Neural crest cell (in vitro differentiated cells): ENCODE measurements at regions not wholly inside any gene's neighbourhood (a gene's known extent, or its start where the extent isn't known, plus 50 kb on each side); places are given as distances from the start of the nearest gene placed in this dataset.
"Not testable (repeated sequence)": the region's sequence is repeated elsewhere in the genome, so short reads cannot be mapped to it uniquely, and the experiment has no call there.

Source experiments
- DNase-seq: peaks from one replicate; pipeline ENCODE4 v3.0.0; 2021; ENCODE audit warnings: low read depth, mixed read lengths, low spot score
- H3K27ac Mint-ChIP-seq: one replicate; pipeline ENCODE4 v1.8.0; 2021; ENCODE audit warnings: mild to moderate bottlenecking, mixed read lengths; ENCODE audit not compliant: unreplicated experiment
- H3K27me3 Mint-ChIP-seq: 2 replicates; pipeline ENCODE4 v1.8.0; 2021; ENCODE audit warnings: low read depth, mild to moderate bottlenecking, mixed read lengths
- H3K36me3 Mint-ChIP-seq: 2 replicates; pipeline ENCODE4 v1.8.0; 2021; ENCODE audit warnings: low read depth, mild to moderate bottlenecking, mixed read lengths
- H3K4me1 Mint-ChIP-seq: 2 replicates; pipeline ENCODE4 v1.8.0; 2021; ENCODE audit warnings: mixed read lengths
- H3K4me3 Mint-ChIP-seq: one replicate; pipeline ENCODE4 v1.8.0; 2021; ENCODE audit warnings: mild to moderate bottlenecking, mixed read lengths
- H3K9me3 Mint-ChIP-seq: 2 replicates; pipeline ENCODE4 v1.8.0; 2021; ENCODE audit warnings: mixed read lengths
- CTCF ChIP-seq: fragments of 200-600 bp; sonication (generic); conservative IDR thresholded peaks from 2 replicates; pipeline ENCODE4 v1.5.0; 2021; ENCODE audit warnings: antibody characterized with exemption, mild to moderate bottlenecking

DNA sequence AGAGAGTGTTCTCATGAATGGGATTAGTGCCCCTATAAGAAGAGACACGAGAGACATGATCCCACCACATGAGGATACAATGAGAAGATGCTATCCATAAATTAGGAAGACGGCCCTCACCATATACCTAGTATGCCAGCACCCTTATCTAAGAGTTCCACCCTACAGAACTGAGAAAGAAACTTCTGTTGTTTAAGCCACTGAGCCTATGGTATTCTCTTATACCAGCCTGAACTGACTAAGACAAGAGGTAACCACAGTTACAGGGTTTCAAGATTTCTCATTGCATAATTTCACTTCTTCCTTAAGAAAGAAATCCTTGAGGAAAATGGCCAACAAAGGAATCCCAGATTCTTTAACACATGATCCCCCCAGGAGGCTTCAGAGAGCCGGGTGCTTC, 412.4 kb downstream of the NTRK2 start:
- no peak overlapping the region for H3K4me3 Mint-ChIP-seq
- H3K4me1 Mint-ChIP-seq, result peaks cover 6% of the 10 kb centered on the region
- no peak overlapping the region for H3K27ac Mint-ChIP-seq
- no peak for TF ChIP-seq CTCF
- H3K27me3 Mint-ChIP-seq, result peaks cover 2% of the 10 kb centered on the region
- peaks cover 2% of the 10 kb centered on the region for H3K9me3 Mint-ChIP-seq
- no peak for DNase-seq
- H3K36me3 Mint-ChIP-seq, result peaks cover 4% of the 10 kb centered on the region

GRCh38 chr9:85079349-85079748, 409.8 kb downstream of the NTRK2 start:
- peaks cover 6% of the 10 kb centered on the region for H3K4me1 Mint-ChIP-seq
- no peak for DNase-seq

GRCh38 chr9:85077944-85078343, 408.4 kb downstream of the NTRK2 start:
- Mint-ChIP-seq H3K4me1 (peaks cover 6% of the 10 kb centered on the region), H3K9me3 (peaks cover 2% of the 10 kb centered on the region), H3K36me3 (peaks cover 5% of the 10 kb centered on the region), H3K27me3 (peaks cover 2% of the 10 kb centered on the region), H3K4me3 (no peak overlapping the region), H3K27ac (no peak overlapping the region)
- DNase-seq, result no peak
- no peak for TF ChIP-seq CTCF

More at GRCh38 chr9:85079349-85079748, 409.8 kb downstream of the NTRK2 start:
- H3K27me3 Mint-ChIP-seq, result peaks cover 2% of the 10 kb centered on the region
- no peak overlapping the region for H3K4me3 Mint-ChIP-seq
- peaks cover 2% of the 10 kb centered on the region for H3K9me3 Mint-ChIP-seq
- no peak overlapping the region for H3K27ac Mint-ChIP-seq
- TF ChIP-seq CTCF, result no peak
- peaks cover 5% of the 10 kb centered on the region for H3K36me3 Mint-ChIP-seq

GRCh38 chr9:85077146-85077545, 407.6 kb downstream of the NTRK2 start:
- H3K4me3 Mint-ChIP-seq, result peak overlapping the region; percentile 73
- not testable (repeated sequence) for H3K36me3 Mint-ChIP-seq, H3K4me1 Mint-ChIP-seq, H3K27me3 Mint-ChIP-seq, DNase-seq, H3K27ac Mint-ChIP-seq, H3K9me3 Mint-ChIP-seq
